ENCODE measurements at regions not wholly inside any gene's neighbourhood (a gene's known extent, or its start where the extent isn't known, plus 50 kb on each side); places are given as distances from the start of the nearest gene placed in this dataset.

DNA sequence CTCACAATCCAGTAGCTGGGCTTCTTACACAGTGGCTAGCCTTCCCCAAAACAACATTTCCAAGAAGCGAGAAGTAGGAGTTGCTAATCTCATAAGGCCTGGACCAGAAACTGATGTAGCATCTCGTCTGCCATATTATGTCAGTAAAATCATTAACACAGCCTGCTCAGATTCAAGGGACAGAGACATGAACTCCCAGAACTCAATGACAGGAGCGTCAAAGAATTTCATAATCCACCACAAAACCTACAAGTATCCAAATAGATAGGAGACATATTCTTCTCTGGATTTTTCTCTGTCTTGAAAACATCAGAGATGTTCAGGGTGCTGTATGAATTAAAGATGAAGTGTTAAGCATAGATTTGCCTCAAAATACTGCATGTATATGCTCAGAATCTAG is 457.6 kb upstream of the ACTBL2 start:
- CTCF ChIA-PET: no interaction called here
- ATAC-seq: no peak
- peak overlapping the region; percentile 44; the same call in 1 of the 2 replicates for H3K27ac ChIP-seq (ENCODE audit: low read length)
- POLR2A ChIA-PET: no interaction called here
- no peaks in the 10 kb centered on the region for H3K27me3 ChIP-seq (ENCODE audit: control insufficient read depth, insufficient read depth, low read length)
- no peak for DNase-seq (ENCODE audit: low read depth, low spot score)
- intact Hi-C loops (cut with micrococcal nuclease; ENCODE audit: unreplicated experiment) (no loop called here), in situ Hi-C loops (cut with HindIII; ENCODE audit: low pct_unique_long_range_greater_than_20kb, low sequenced_read_pairs) (no loop called here)
- no peaks in the 10 kb centered on the region for H3K36me3 ChIP-seq (ENCODE audit: control insufficient read depth, insufficient read depth, low read length)
- H3K9me3 ChIP-seq (ENCODE audit: control insufficient read depth, insufficient read depth, low read depth, low read length): no peaks in the 10 kb centered on the region
- H3K4me3 ChIP-seq (ENCODE audit: low read depth in 2 of 2, low read length in 2 of 2): no peak overlapping the region
- BruUV-seq (replicated peaks): no TSS peak
- H3K4me1 ChIP-seq (ENCODE audit: control insufficient read depth, insufficient read depth, low read length): no peaks in the 10 kb centered on the region
- TF ChIP-seq, protein P1, sequence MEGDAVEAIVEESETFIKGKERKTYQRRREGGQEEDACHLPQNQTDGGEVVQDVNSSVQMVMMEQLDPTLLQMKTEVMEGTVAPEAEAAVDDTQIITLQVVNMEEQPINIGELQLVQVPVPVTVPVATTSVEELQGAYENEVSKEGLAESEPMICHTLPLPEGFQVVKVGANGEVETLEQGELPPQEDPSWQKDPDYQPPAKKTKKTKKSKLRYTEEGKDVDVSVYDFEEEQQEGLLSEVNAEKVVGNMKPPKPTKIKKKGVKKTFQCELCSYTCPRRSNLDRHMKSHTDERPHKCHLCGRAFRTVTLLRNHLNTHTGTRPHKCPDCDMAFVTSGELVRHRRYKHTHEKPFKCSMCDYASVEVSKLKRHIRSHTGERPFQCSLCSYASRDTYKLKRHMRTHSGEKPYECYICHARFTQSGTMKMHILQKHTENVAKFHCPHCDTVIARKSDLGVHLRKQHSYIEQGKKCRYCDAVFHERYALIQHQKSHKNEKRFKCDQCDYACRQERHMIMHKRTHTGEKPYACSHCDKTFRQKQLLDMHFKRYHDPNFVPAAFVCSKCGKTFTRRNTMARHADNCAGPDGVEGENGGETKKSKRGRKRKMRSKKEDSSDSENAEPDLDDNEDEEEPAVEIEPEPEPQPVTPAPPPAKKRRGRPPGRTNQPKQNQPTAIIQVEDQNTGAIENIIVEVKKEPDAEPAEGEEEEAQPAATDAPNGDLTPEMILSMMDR (IDR thresholded peaks at IDR 0.05): no peak
- no peak for TF ChIP-seq POLR2AphosphoS5 (IDR thresholded peaks at IDR 0.05; ENCODE audit: low read depth, low read length)
- TF ChIP-seq SIN3A (IDR thresholded peaks at IDR 0.05; ENCODE audit: borderline replicate concordance, insufficient read depth, low read depth, low read length): no peak
- no peak for TF ChIP-seq TCF7L2 (IDR thresholded peaks at IDR 0.05; ENCODE audit: low read depth, low read length)
- TF ChIP-seq, protein P2, sequence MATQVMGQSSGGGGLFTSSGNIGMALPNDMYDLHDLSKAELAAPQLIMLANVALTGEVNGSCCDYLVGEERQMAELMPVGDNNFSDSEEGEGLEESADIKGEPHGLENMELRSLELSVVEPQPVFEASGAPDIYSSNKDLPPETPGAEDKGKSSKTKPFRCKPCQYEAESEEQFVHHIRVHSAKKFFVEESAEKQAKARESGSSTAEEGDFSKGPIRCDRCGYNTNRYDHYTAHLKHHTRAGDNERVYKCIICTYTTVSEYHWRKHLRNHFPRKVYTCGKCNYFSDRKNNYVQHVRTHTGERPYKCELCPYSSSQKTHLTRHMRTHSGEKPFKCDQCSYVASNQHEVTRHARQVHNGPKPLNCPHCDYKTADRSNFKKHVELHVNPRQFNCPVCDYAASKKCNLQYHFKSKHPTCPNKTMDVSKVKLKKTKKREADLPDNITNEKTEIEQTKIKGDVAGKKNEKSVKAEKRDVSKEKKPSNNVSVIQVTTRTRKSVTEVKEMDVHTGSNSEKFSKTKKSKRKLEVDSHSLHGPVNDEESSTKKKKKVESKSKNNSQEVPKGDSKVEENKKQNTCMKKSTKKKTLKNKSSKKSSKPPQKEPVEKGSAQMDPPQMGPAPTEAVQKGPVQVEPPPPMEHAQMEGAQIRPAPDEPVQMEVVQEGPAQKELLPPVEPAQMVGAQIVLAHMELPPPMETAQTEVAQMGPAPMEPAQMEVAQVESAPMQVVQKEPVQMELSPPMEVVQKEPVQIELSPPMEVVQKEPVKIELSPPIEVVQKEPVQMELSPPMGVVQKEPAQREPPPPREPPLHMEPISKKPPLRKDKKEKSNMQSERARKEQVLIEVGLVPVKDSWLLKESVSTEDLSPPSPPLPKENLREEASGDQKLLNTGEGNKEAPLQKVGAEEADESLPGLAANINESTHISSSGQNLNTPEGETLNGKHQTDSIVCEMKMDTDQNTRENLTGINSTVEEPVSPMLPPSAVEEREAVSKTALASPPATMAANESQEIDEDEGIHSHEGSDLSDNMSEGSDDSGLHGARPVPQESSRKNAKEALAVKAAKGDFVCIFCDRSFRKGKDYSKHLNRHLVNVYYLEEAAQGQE (IDR thresholded peaks at IDR 0.05; ENCODE audit: insufficient read depth in 1 of 2, low read depth in 2 of 2, low read length in 1 of 2): no peak

DNA sequence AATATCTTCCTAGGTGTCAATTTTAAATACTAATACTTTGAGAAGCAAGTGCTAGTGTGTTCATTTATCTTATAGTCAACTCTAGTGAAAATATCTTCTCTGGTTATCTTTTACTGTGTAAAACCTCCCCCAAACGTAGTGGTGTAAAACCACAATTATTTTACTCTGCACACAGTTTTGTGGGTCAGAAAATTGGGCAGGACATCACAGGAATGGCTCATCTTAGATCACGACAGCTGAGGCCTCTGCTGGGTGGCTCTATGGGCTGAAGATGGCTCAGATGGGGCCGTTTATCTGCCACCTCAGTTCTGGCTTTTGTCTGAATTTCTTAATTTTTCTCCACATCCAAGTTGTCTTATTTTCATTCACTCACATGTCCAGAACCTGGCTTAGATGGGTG is 457.2 kb upstream of the ACTBL2 start:
- Histone ChIP-seq H3K27ac (ENCODE audit: low read length) (peak overlapping the region; percentile 44; the same call in 1 of the 2 replicates), H3K36me3 (ENCODE audit: control insufficient read depth, insufficient read depth, low read length) (no peaks in the 10 kb centered on the region), H3K4me1 (ENCODE audit: control insufficient read depth, insufficient read depth, low read length) (no peaks in the 10 kb centered on the region), H3K27me3 (ENCODE audit: control insufficient read depth, insufficient read depth, low read length) (no peaks in the 10 kb centered on the region), H3K4me3 (ENCODE audit: low read depth in 2 of 2, low read length in 2 of 2) (no peak overlapping the region), H3K9me3 (ENCODE audit: control insufficient read depth, insufficient read depth, low read depth, low read length) (no peaks in the 10 kb centered on the region)
- intact Hi-C loops (cut with micrococcal nuclease; ENCODE audit: unreplicated experiment): no loop called here
- no peak for DNase-seq (ENCODE audit: low read depth, low spot score)
- in situ Hi-C loops (cut with HindIII; ENCODE audit: low pct_unique_long_range_greater_than_20kb, low sequenced_read_pairs): no loop called here
- CTCF ChIA-PET: no interaction called here
- BruUV-seq (replicated peaks): no TSS peak
- no peak for ATAC-seq
- TF ChIP-seq POLR2AphosphoS5 (IDR thresholded peaks at IDR 0.05; ENCODE audit: low read depth, low read length) (no peak), SIN3A (IDR thresholded peaks at IDR 0.05; ENCODE audit: borderline replicate concordance, insufficient read depth, low read depth, low read length) (no peak), TCF7L2 (IDR thresholded peaks at IDR 0.05; ENCODE audit: low read depth, low read length) (no peak)
- TF ChIP-seq, protein P2 (IDR thresholded peaks at IDR 0.05; ENCODE audit: insufficient read depth in 1 of 2, low read depth in 2 of 2, low read length in 1 of 2): no peak
- TF ChIP-seq, protein P1 (IDR thresholded peaks at IDR 0.05): no peak
- POLR2A ChIA-PET: no interaction called here

All from Panc1 (cell line).